HEK293 (cell line): ENCODE measurements at regions not wholly inside any gene's neighbourhood (a gene's known extent, or its start where the extent isn't known, plus 50 kb on each side); places are given as distances from the start of the nearest gene placed in this dataset.

ENCODE experiments used
- GLIS1 ChIP-seq: fragments of 450-650 bp; formaldehyde crosslinking; IDR thresholded peaks from 2 replicates; pipeline ENCODE4 v1.5.1; 2016; ENCODE audit warnings: missing biosample characterization, missing genetic modification characterization
- ZBTB48 ChIP-seq: fragments of 450-650 bp; formaldehyde crosslinking; IDR thresholded peaks from 2 replicates; pipeline ENCODE4 v1.5.1; 2016; ENCODE audit warnings: missing biosample characterization, missing genetic modification characterization
- ZNF18 ChIP-seq: fragments of 450-650 bp; formaldehyde crosslinking; IDR thresholded peaks from 2 replicates; pipeline ENCODE4 v1.5.1; 2016; ENCODE audit warnings: missing biosample characterization, missing genetic modification characterization
- ZNF202 ChIP-seq: fragments of 450-650 bp; formaldehyde crosslinking; IDR thresholded peaks from 2 replicates; pipeline ENCODE4 v1.5.1; 2016; ENCODE audit warnings: missing biosample characterization, missing genetic modification characterization, borderline replicate concordance
- ZNF426 ChIP-seq: fragments of 450-650 bp; formaldehyde crosslinking; IDR thresholded peaks from 2 replicates; pipeline ENCODE4 v1.5.1; 2017; ENCODE audit warnings: missing biosample characterization, missing genetic modification characterization, mild to moderate bottlenecking, inconsistent platforms, moderate library complexity
- TF ChIP-seq, protein P1 (sequence below): fragments of 450-650 bp; formaldehyde crosslinking; IDR thresholded peaks from 2 replicates; pipeline ENCODE4 v1.5.1; 2016; ENCODE audit warnings: missing biosample characterization, missing genetic modification characterization, borderline replicate concordance
- TF ChIP-seq, protein P2 (sequence below): fragments of 450-650 bp; formaldehyde crosslinking; IDR thresholded peaks from 2 replicates; pipeline ENCODE4 v1.5.1; 2017; ENCODE audit warnings: missing biosample characterization, missing genetic modification characterization
- TF ChIP-seq, protein P3 (sequence below): fragments of 450-650 bp; formaldehyde crosslinking; IDR thresholded peaks from 2 replicates; pipeline ENCODE4 v1.5.1; 2016; ENCODE audit warnings: missing biosample characterization, missing genetic modification characterization

DNA sequence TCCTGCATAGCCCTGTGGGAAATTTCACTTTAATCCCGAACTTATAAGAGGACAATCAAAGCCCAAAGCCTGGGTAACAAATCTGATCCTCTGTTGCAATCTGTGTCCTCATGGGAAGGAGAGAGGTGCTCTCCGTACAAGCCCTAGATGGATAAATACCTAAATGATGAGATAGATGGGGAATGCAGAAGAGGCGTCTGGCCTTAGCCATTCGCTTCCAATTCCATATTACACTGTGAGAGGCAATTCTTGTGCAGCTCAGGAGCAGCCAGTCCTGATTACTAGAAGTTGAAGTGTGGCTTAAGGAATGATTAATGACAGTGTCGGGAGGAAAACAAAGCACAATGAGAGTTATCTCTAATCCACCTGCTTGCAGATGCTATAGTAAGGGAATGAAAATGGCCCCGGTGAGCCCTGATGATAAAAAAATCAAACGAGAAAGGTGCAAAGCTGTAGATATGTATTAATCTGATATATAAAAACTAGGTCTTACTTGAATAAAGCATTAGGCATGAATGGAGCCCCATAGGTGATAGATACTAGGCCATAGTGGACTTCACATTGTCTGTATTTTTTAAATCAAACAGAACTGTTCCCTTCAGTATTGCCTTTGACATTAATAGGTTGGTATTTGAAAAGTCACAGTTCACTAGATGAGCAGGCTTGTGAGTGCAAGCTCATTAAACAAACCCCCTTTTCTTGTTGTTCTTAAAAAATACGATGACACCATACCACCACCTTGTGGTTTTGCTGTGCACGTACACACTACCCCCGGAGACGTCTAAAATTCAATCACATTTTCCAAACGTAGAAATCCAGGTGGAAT is 54.2 kb upstream of the TMCO5A start:
- TF ChIP-seq GLIS1 (tag by site-specific recombination) = no peak
- TF ChIP-seq, protein P1, sequence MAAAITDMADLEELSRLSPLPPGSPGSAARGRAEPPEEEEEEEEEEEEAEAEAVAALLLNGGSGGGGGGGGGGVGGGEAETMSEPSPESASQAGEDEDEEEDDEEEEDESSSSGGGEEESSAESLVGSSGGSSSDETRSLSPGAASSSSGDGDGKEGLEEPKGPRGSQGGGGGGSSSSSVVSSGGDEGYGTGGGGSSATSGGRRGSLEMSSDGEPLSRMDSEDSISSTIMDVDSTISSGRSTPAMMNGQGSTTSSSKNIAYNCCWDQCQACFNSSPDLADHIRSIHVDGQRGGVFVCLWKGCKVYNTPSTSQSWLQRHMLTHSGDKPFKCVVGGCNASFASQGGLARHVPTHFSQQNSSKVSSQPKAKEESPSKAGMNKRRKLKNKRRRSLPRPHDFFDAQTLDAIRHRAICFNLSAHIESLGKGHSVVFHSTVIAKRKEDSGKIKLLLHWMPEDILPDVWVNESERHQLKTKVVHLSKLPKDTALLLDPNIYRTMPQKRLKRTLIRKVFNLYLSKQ (tag by site-specific recombination) = no peak
- TF ChIP-seq ZNF202 (tag by site-specific recombination) = no peak
- TF ChIP-seq, protein P2, sequence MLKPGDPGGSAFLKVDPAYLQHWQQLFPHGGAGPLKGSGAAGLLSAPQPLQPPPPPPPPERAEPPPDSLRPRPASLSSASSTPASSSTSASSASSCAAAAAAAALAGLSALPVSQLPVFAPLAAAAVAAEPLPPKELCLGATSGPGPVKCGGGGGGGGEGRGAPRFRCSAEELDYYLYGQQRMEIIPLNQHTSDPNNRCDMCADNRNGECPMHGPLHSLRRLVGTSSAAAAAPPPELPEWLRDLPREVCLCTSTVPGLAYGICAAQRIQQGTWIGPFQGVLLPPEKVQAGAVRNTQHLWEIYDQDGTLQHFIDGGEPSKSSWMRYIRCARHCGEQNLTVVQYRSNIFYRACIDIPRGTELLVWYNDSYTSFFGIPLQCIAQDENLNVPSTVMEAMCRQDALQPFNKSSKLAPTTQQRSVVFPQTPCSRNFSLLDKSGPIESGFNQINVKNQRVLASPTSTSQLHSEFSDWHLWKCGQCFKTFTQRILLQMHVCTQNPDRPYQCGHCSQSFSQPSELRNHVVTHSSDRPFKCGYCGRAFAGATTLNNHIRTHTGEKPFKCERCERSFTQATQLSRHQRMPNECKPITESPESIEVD (tag by site-specific recombination) = no peak
- TF ChIP-seq, protein P3, sequence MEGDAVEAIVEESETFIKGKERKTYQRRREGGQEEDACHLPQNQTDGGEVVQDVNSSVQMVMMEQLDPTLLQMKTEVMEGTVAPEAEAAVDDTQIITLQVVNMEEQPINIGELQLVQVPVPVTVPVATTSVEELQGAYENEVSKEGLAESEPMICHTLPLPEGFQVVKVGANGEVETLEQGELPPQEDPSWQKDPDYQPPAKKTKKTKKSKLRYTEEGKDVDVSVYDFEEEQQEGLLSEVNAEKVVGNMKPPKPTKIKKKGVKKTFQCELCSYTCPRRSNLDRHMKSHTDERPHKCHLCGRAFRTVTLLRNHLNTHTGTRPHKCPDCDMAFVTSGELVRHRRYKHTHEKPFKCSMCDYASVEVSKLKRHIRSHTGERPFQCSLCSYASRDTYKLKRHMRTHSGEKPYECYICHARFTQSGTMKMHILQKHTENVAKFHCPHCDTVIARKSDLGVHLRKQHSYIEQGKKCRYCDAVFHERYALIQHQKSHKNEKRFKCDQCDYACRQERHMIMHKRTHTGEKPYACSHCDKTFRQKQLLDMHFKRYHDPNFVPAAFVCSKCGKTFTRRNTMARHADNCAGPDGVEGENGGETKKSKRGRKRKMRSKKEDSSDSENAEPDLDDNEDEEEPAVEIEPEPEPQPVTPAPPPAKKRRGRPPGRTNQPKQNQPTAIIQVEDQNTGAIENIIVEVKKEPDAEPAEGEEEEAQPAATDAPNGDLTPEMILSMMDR = no peak
- TF ChIP-seq ZNF18 = no peak
- no peak for TF ChIP-seq ZBTB48 (tag by site-specific recombination)
- no peak for TF ChIP-seq ZNF426 (tag by site-specific recombination)
